ENCODE measurements at regions not wholly inside any gene's neighbourhood (a gene's known extent, or its start where the extent isn't known, plus 50 kb on each side); places are given as distances from the start of the nearest gene placed in this dataset.
"Not testable (repeated sequence)": the region's sequence is repeated elsewhere in the genome, so short reads cannot be mapped to it uniquely, and the experiment has no call there.

DNA sequence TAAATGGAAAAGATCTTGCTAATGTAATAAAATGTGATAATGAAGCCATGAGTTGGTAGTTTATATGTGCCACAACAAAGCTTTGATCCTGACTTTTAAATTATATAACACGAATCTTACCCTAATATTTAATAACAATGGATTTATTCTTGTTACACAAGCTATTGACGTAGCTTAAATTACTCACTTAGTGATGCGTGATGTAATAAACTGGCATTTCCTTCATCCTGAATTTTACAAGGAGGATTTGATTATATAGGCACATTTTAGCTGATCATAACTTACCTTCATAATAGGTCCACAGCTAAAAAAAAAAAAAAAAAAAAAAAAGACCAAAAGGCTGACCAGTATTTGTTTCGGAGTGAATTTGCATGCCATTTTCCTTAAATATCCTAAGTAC lies 76.2 kb upstream of the IVNS1ABP start:
- intact Hi-C loops (cut with DNase I) = no loop called here
- no peak for ATAC-seq
- TF ChIP-seq, protein P1, sequence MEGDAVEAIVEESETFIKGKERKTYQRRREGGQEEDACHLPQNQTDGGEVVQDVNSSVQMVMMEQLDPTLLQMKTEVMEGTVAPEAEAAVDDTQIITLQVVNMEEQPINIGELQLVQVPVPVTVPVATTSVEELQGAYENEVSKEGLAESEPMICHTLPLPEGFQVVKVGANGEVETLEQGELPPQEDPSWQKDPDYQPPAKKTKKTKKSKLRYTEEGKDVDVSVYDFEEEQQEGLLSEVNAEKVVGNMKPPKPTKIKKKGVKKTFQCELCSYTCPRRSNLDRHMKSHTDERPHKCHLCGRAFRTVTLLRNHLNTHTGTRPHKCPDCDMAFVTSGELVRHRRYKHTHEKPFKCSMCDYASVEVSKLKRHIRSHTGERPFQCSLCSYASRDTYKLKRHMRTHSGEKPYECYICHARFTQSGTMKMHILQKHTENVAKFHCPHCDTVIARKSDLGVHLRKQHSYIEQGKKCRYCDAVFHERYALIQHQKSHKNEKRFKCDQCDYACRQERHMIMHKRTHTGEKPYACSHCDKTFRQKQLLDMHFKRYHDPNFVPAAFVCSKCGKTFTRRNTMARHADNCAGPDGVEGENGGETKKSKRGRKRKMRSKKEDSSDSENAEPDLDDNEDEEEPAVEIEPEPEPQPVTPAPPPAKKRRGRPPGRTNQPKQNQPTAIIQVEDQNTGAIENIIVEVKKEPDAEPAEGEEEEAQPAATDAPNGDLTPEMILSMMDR (IDR thresholded peaks at IDR 0.05) = no peak
- Histone ChIP-seq H3K36me3 (no peaks in the 10 kb centered on the region), H3K4me3 (no peak overlapping the region), H3K9me3 (no peaks in the 10 kb centered on the region), H3K27me3 (ENCODE audit: low read depth) (no peaks in the 10 kb centered on the region), H3K27ac (no peak overlapping the region), H3K4me1 (no peaks in the 10 kb centered on the region)
- no peak for DNase-seq

DNA sequence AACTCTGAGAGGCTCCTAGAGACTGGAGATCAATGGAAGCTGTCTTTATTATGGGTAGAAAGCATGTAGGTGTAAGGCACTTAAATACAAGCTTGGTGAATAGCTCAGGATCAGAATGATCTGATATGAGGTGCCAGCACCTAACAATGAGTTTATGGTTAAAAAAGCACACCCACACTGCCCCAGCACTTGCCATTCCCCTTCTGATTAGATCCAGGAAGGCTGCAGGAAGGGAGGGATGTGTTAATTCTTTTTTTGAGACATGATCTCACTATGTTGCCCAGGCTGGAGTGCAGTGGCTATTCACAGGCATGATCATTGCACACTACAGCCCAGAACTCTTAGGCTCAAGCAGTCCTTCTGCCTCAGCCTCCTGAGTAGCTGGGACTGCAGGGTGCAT lies 71.8 kb upstream of the IVNS1ABP start:
- H3K36me3 ChIP-seq = no peaks in the 10 kb centered on the region
- ATAC-seq (no peak), DNase-seq (no peak)
- H3K4me3 ChIP-seq = no peak overlapping the region
- H3K9me3 ChIP-seq = no peaks in the 10 kb centered on the region
- H3K27me3 ChIP-seq (ENCODE audit: low read depth) = no peaks in the 10 kb centered on the region
- intact Hi-C loops (cut with DNase I) = no loop called here
- TF ChIP-seq, protein P1 (IDR thresholded peaks at IDR 0.05) = no peak
- no peak overlapping the region for H3K27ac ChIP-seq
- no peaks in the 10 kb centered on the region for H3K4me1 ChIP-seq

DNA sequence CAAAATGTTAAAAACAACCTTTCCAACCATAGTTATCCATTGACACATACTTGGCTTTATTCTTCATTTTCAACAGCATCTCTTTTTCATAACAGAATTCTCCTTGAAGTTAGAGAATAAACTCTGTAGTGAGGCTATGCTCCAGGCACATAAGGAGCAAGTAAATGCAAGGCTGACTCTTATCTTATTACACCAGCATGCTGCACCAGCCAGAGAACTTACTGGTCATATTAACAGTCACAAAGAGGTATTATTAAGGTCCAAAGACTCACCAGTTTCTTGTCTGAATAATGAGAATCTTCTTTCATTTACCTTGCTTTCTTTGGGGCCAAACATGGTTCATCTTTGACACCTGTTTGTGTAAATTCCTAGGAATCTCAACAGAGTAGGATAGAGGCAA lies 71.3 kb upstream of the IVNS1ABP start:
- H3K4me1 ChIP-seq = no peaks in the 10 kb centered on the region
- DNase-seq (no peak), ATAC-seq (no peak)
- H3K4me3 ChIP-seq = no peak overlapping the region
- no peaks in the 10 kb centered on the region for H3K27me3 ChIP-seq (ENCODE audit: low read depth)
- no peaks in the 10 kb centered on the region for H3K36me3 ChIP-seq
- intact Hi-C loops (cut with DNase I) = no loop called here
- no peaks in the 10 kb centered on the region for H3K9me3 ChIP-seq
- TF ChIP-seq, protein P1 (IDR thresholded peaks at IDR 0.05) = no peak
- H3K27ac ChIP-seq = no peak overlapping the region

DNA sequence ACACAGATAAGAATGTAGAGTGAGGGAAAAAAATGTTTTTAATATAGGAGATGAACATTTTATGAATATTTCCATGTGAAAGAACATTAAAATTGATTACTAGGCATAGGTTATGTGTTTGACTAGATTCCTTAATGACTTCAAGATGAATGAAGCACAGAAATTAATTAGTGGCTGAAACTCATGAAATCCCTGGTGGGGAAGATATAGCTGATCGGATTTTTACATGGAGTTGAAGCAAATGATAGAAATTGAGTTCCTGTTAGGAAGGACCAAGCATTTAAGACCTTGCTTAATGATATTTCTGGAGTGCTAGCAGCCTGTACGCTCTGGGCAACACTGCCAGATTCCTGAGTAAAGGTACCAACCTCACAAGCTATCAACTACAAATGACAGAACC lies 68.9 kb upstream of the IVNS1ABP start:
- TF ChIP-seq, protein P1 (IDR thresholded peaks at IDR 0.05) = no peak
- H3K27me3 ChIP-seq (ENCODE audit: low read depth) = no peaks in the 10 kb centered on the region
- H3K27ac ChIP-seq = no peak overlapping the region
- no peaks in the 10 kb centered on the region for H3K36me3 ChIP-seq
- H3K9me3 ChIP-seq = no peaks in the 10 kb centered on the region
- H3K4me1 ChIP-seq = no peaks in the 10 kb centered on the region
- ATAC-seq (no peak), DNase-seq (no peak)
- no peak overlapping the region for H3K4me3 ChIP-seq
- intact Hi-C loops (cut with DNase I) = no loop called here

DNA sequence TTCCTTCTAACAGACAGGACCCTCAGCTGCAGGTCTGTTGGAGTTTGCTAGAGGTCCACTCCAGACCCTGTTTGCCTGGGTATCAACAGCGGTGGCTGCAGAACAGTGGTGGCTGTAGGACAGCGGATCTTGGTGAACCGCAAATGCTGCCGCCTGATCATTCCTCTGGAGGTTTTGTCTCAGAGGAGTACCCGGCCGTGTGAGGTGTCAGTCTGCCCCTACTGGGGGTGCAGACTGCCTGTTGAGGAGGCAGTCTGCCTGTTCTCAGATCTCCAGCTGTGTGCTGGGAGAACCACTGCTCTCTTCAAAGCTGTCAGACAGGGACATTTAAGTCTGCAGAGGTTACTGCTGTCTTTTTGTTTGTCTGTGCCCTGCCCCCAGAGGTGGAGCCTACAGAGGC lies 66.8 kb upstream of the IVNS1ABP start:
- ATAC-seq; intact Hi-C loops (cut with DNase I); H3K36me3 ChIP-seq; DNase-seq; H3K27ac ChIP-seq; H3K4me3 ChIP-seq; H3K4me1 ChIP-seq; H3K9me3 ChIP-seq; H3K27me3 ChIP-seq (ENCODE audit: low read depth): not testable (repeated sequence)

DNA sequence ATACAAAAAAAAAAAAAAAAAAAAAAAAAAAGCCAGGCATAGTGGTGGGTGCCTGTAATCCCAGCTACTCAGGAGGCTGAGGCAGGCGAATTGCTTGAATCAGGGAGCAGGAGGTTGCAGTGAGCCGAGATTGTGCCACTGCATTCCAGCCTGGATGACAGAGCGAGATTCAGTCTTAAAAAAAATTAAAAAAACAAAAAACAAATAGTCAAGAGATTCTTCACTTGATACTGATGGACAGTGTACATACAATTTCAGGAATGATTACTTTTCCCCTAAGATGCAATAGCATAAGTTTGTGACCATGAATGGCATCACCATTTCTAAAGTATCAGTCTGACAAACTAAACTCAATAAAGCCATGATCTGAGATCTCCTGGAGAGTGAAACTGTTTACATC lies 60.8 kb upstream of the IVNS1ABP start:
- TF ChIP-seq, protein P1 (IDR thresholded peaks at IDR 0.05) = no peak
- Histone ChIP-seq H3K4me1 (no peaks in the 10 kb centered on the region), H3K9me3 (no peaks in the 10 kb centered on the region), H3K27ac (no peak overlapping the region), H3K36me3 (no peaks in the 10 kb centered on the region), H3K4me3 (no peak overlapping the region), H3K27me3 (ENCODE audit: low read depth) (no peaks in the 10 kb centered on the region)
- no peak for ATAC-seq
- intact Hi-C loops (cut with DNase I) = no loop called here
- DNase-seq = no peak

Data from lower lobe of right lung (tissue), 2 donors.